NCI-H1930 (cell line): ENCODE measurements at regions not wholly inside any gene's neighbourhood (a gene's known extent, or its start where the extent isn't known, plus 50 kb on each side); places are given as distances from the start of the nearest gene placed in this dataset.

Source experiments
- DNase-seq, 2 experiments: peaks; one replicate each; lab custom pipeline; 2025; lab: John Stamatoyannopoulos, UW

- no peak for DNase-seq
Measured at GRCh38 chr21:31566064-31566463, 93.4 kb upstream of the SOD1 start.

- DNase-seq = no peak
Measured at GRCh38 chr21:31564439-31564838, 95.1 kb upstream of the SOD1 start.

- DNase-seq = no peak
Measured at GRCh38 chr21:31560479-31560878, 99.0 kb upstream of the SOD1 start.

- DNase-seq = peak; percentile 94 to 96
Measured at GRCh38 chr21:31559368-31560119, 99.9 kb upstream of the SOD1 start.

GRCh38 chr21:31558962-31559367 is 100.5 kb upstream of the SOD1 start:
- DNase-seq = peak; percentile 88 to 94

- peak; percentile 54 to 58 for DNase-seq
Measured at GRCh38 chr21:31558189-31558961, 101.1 kb upstream of the SOD1 start.

- DNase-seq = no peak
Measured at GRCh38 chr21:31557421-31558188, 101.9 kb upstream of the SOD1 start.

- DNase-seq = no peak
Measured at GRCh38 chr21:31556662-31557061, 102.8 kb upstream of the SOD1 start.

- no peak for DNase-seq
Measured at GRCh38 chr21:31555741-31556191, 103.7 kb upstream of the SOD1 start.

GRCh38 chr21:31554511-31555022 is 104.9 kb upstream of the SOD1 start:
- no peak for DNase-seq

- DNase-seq = no peak
Measured at GRCh38 chr21:31553926-31554325, 105.6 kb upstream of the SOD1 start.

- DNase-seq = no peak
Measured at GRCh38 chr21:31553461-31553860, 106.0 kb upstream of the SOD1 start.

GRCh38 chr21:31552826-31553225 is 106.7 kb upstream of the SOD1 start:
- DNase-seq = no peak

- DNase-seq = no peak
Measured at GRCh38 chr21:31550070-31550469, 109.4 kb upstream of the SOD1 start.

GRCh38 chr21:31548688-31549087 is 110.8 kb upstream of the SOD1 start:
- no peak for DNase-seq

- no peak for DNase-seq
Measured at GRCh38 chr21:31546443-31547170, 112.9 kb upstream of the SOD1 start.

- no peak for DNase-seq
Measured at GRCh38 chr21:31545036-31545435, 114.5 kb upstream of the SOD1 start.

GRCh38 chr21:31543191-31543590 is 116.3 kb upstream of the SOD1 start:
- DNase-seq = no peak

GRCh38 chr21:31538816-31539215 is 120.7 kb upstream of the SOD1 start:
- no peak for DNase-seq

- DNase-seq = no peak
Measured at GRCh38 chr21:31537872-31538576, 121.5 kb upstream of the SOD1 start.

GRCh38 chr21:31536138-31536537 is 123.4 kb upstream of the SOD1 start:
- DNase-seq = no peak
